Right kidney (tissue), 1 donor: ENCODE measurements at regions not wholly inside any gene's neighbourhood (a gene's known extent, or its start where the extent isn't known, plus 50 kb on each side); places are given as distances from the start of the nearest gene placed in this dataset.

Source experiments
- DNase-seq: peaks from one replicate; pipeline ENCODE4 v3.0.0-alpha.2; 2016

GRCh38 chr3:103672346-103672745, 1237.5 kb downstream of the ZPLD1 start:
- no peak for DNase-seq

- DNase-seq = no peak
These were observed 1250.1 kb downstream of the ZPLD1 start for GRCh38 chr3:103684904-103685303.

DNA sequence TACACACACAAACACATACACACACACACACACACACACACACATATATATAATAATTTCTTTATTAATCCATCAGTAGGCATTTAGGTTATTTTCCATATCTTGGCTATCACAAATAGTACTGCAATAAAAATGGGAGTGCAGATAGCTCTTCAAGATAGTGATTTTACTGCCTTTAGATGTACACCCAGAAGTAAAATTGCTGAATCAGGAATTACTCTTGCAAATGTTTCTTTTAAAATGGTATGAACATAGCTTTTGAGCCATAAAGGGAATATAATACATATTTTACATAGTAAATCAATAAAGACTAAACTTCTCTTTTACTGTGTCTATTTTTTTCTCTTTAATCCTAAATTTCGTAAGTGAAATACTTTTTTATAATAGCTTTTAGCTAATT, 1251.1 kb downstream of the ZPLD1 start:
- no peak for DNase-seq

DNA sequence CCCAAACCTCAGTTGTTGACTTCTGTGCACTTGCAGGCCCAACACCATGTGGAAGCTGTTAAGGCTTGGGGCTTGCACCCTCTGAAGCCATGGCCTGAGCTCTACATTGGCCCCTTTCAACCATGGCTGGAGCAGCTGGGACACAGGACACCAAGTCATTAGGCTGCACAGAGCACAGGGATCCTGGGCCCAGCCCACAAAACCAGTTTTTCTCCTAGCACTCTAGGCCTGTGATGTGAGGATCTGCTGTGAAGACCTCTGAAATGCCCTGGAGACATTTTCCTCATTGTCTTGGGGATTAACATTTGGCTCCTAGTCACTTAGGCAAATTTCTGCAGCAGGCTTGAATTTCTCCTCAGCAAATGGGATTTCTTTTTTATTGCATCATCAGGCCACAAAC, 1255.7 kb downstream of the ZPLD1 start:
- DNase-seq = no peak

- no peak for DNase-seq
These were observed 1259.0 kb downstream of the ZPLD1 start for GRCh38 chr3:103693831-103694230.

DNA sequence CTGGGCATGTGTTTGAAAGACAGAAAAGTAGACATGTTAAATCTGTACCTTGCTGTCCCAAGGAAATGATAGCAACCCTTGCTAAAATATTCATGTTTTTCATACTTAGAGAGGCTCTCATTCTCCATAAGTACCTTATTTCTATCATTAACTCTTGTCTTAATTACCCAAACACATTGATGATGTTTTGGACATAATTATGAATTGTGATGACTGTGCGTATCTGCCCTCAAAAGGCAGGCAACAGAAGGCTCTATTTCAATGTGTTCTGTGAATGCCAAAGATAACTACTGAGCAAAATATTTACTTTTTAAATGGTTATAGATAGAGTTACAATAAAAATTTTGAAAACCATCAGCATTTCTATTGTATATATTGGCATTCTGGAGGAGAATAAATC, 1263.8 kb downstream of the ZPLD1 start:
- no peak for DNase-seq

- no peak for DNase-seq
These were observed 1264.4 kb downstream of the ZPLD1 start for GRCh38 chr3:103699228-103699627.

- DNase-seq = no peak
These were observed 1270.8 kb downstream of the ZPLD1 start for GRCh38 chr3:103705641-103706040.

- DNase-seq = no peak
These were observed 1271.9 kb downstream of the ZPLD1 start for GRCh38 chr3:103706671-103707070.

GRCh38 chr3:103711670-103712069, 1276.9 kb downstream of the ZPLD1 start:
- DNase-seq = no peak

- DNase-seq = no peak
These were observed 1277.6 kb downstream of the ZPLD1 start for GRCh38 chr3:103712320-103713008.

GRCh38 chr3:103729547-103729946, 1294.7 kb downstream of the ZPLD1 start:
- no peak for DNase-seq

- DNase-seq = no peak
These were observed 1295.9 kb downstream of the ZPLD1 start for GRCh38 chr3:103730744-103731143.

DNA sequence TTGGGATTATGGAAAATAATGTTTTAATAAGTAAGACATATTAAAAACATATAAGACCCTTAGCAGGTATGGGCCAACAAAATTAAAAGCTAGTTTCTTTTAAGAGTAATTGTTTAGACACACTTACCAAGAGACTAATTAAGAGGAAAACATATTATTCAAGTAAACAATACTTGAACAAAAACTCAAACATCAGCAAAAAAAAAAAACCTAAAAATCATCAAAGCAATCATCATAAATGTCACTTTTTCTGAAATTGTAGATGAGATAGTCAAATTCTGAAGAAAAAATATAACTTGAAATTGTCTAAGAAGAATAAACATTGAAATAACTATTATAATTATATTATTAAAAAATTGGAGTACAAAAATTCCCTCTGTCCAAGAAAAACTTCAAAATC, 1318.2 kb downstream of the ZPLD1 start:
- DNase-seq = no peak

- DNase-seq = no peak
These were observed 1332.8 kb downstream of the ZPLD1 start for GRCh38 chr3:103767635-103768034.

DNA sequence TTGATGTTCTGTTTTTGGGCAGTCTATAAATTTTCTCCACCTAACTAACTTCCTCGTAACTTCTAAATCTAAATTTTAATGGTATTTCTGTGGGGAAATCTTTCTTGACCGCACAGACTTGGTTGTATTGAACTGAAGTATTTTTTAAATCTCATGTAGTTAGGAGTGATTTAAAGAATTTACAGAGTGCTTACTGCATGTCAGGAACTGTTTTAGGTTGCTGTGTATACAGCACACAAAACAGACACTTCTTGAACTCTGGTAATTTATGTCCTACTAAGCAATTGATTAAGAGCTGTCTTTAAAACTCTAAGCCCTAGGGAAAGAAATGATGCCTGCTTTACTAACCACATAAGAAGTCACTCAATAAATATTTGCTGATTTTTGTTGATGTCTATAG, 1350.2 kb downstream of the ZPLD1 start:
- DNase-seq = no peak

- DNase-seq = no peak
These were observed 1350.7 kb downstream of the ZPLD1 start for GRCh38 chr3:103785537-103785936.

DNA sequence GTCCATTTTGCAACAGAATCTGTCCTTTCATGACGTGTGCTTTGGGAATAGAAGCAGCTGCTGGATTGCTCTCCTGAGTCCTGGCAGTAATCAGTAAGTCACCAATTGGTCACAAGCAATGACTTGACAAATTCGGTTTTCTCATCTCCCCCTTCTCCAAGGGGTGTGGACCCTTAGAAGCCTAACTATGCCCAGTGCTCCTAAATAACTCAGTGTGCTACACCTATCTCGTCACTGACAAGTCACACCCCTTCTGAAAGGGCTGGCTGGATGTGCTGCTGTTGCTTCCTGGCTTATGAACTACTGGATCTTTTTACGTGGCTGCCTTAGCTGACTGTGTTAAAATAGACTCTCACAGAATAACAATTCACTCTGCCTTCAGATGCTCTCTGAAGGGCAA, 1351.5 kb downstream of the ZPLD1 start:
- no peak for DNase-seq

- no peak for DNase-seq
These were observed 1352.5 kb downstream of the ZPLD1 start for GRCh38 chr3:103787164-103787871.

- DNase-seq = no peak
These were observed 1353.1 kb downstream of the ZPLD1 start for GRCh38 chr3:103787879-103788278.

GRCh38 chr3:103791786-103792515, 1357.1 kb downstream of the ZPLD1 start:
- DNase-seq = no peak

DNA sequence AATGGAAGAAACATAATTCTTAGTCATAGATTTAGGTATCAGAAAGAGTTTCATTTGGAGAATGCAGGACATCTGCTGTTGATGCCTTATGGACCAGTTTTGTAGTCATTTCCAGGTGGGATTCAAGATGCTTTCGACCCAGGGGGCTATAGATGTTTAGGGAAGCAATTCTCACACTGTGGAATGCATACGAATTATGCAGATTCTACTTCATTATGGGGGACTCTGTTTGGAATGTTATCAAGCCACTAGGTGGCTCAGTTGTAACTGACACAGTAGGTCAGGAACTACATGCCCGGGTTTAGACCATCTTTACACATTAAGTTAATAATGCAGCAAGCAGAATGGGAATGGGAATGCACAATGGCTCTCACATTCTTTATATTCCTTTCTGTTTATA, 1359.8 kb downstream of the ZPLD1 start:
- no peak for DNase-seq

- no peak for DNase-seq
These were observed 1361.3 kb downstream of the ZPLD1 start for GRCh38 chr3:103796068-103796467.

DNA sequence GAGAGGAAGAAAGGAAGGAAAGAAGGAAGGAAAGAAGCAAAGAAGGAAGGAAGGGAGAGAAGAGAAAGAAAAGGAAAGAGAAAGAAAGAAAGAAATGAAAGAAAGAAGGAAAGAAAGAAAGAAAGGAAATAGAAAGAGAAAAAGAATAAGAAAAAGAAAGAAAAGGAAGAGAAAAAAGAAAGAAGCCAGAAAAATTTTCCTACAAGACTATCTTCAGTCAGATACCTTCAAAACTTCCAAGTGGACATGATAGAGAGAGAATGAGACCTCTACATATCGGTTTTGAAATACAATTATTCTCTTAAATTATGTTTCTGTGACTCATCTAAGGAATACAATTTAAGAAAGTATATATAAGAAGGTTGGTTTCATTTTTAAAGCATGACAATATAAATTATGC, 1369.0 kb downstream of the ZPLD1 start:
- no peak for DNase-seq
